Fibroblast of skin of right quadriceps (primary cell): ENCODE measurements at regions not wholly inside any gene's neighbourhood (a gene's known extent, or its start where the extent isn't known, plus 50 kb on each side); places are given as distances from the start of the nearest gene placed in this dataset.
"Not testable (repeated sequence)": the region's sequence is repeated elsewhere in the genome, so short reads cannot be mapped to it uniquely, and the experiment has no call there.

ENCODE experiments used
- DNase-seq: peaks from one replicate; pipeline ENCODE4 v3.0.0-alpha.2; 2013

GRCh38 chr6:118718903-118719302, 67.5 kb upstream of the CEP85L start:
- no peak for DNase-seq

- no peak for DNase-seq
Observed at GRCh38 chr6:118718297-118718696, 66.9 kb upstream of the CEP85L start.

- no peak for DNase-seq
Observed at GRCh38 chr6:118717106-118717505, 65.7 kb upstream of the CEP85L start.

- not testable (repeated sequence) for DNase-seq
Observed at GRCh38 chr6:118715907-118716306, 64.5 kb upstream of the CEP85L start.

GRCh38 chr6:118715376-118715775, 64.0 kb upstream of the CEP85L start:
- DNase-seq, result no peak

- DNase-seq, result no peak
Observed at GRCh38 chr6:118714756-118715155, 63.4 kb upstream of the CEP85L start.

GRCh38 chr6:118712969-118713368, 61.6 kb upstream of the CEP85L start:
- DNase-seq, result peak; percentile 76

- DNase-seq, result no peak
Observed at GRCh38 chr6:118710616-118711015, 59.2 kb upstream of the CEP85L start.

- peak; percentile 89 for DNase-seq
Observed at GRCh38 chr6:118709859-118710350, 58.5 kb upstream of the CEP85L start.

- DNase-seq, result peak; percentile 81
Observed at GRCh38 chr6:118708744-118709143, 57.4 kb upstream of the CEP85L start.

- DNase-seq, result peak; percentile 21
Observed at GRCh38 chr6:118708055-118708454, 56.7 kb upstream of the CEP85L start.

- DNase-seq, result peak; percentile 54
Observed at GRCh38 chr6:118706702-118707101, 55.3 kb upstream of the CEP85L start.

GRCh38 chr6:118705544-118706491, 54.4 kb upstream of the CEP85L start:
- peak; percentile 74 for DNase-seq

- DNase-seq, result no peak
Observed at GRCh38 chr6:118704915-118705314, 53.5 kb upstream of the CEP85L start.

GRCh38 chr6:118701260-118701659, 49.9 kb upstream of the CEP85L start:
- DNase-seq, result not testable (repeated sequence)
